Ascending aorta (tissue), 2 donors: ENCODE measurements at regions not wholly inside any gene's neighbourhood (a gene's known extent, or its start where the extent isn't known, plus 50 kb on each side); places are given as distances from the start of the nearest gene placed in this dataset.

Source experiments
- DNase-seq, 2 donors: peaks; one replicate each; pipeline ENCODE4 v3.0.0-alpha.2; 2019; ENCODE audit warnings: low spot score in 2 of 2
- H3K27ac ChIP-seq, 2 donors: fragments of 200-600 bp; sonication (generic); one replicate each; pipeline ENCODE4 v1.5.1; 2016 to 2017; ENCODE audit warnings: mild to moderate bottlenecking in 1 of 2
- H3K27me3 ChIP-seq: fragments of 200-600 bp; sonication (generic); one replicate; pipeline ENCODE4 v1.5.1; 2017
- H3K36me3 ChIP-seq, 2 donors: fragments of 200-600 bp; sonication (generic); one replicate each; pipeline ENCODE4 v1.5.1; 2016
- H3K4me1 ChIP-seq, 2 donors: fragments of 200-600 bp; sonication (generic); one replicate each; pipeline ENCODE4 v1.5.1; 2016 to 2017; ENCODE audit warnings: mild to moderate bottlenecking in 1 of 2
- H3K4me3 ChIP-seq, 2 donors: fragments of 200-600 bp; sonication (generic); one replicate each; pipeline ENCODE4 v1.5.1; 2016 to 2017; ENCODE audit warnings: mild to moderate bottlenecking in 1 of 2
- H3K9me3 ChIP-seq, 2 donors: fragments of 200-600 bp; sonication (generic); one replicate each; pipeline ENCODE4 v1.5.1; 2016
- CTCF ChIP-seq, 3 experiments: fragments of 200-600 bp in 2 of 3; fragments of 450-650 bp in 1 of 3; sonication (generic) in 2 of 3; IDR thresholded peaks; one replicate each; pipeline ENCODE4 v1.5.1; 2016 to 2019; ENCODE audit warnings: antibody characterized with exemption in 3 of 3, mild to moderate bottlenecking in 1 of 3, moderate library complexity in 1 of 3
- intact Hi-C: fragments of 100-400 bp; cut with DNase I; formaldehyde crosslinking; loops from one replicate; pipeline ENCODE4 v1.15.1; 2023

- no peak overlapping the region for H3K27ac ChIP-seq
- TF ChIP-seq CTCF (IDR thresholded peaks at IDR 0.05), result no peak
- H3K9me3 ChIP-seq, result no peaks in the 10 kb centered on the region
- H3K4me1 ChIP-seq, result no peaks in the 10 kb centered on the region
- intact Hi-C loops, result no loop called here
- no peaks in the 10 kb centered on the region for H3K36me3 ChIP-seq
- no peak overlapping the region for H3K4me3 ChIP-seq
- DNase-seq, result no peak
- no peaks in the 10 kb centered on the region for H3K27me3 ChIP-seq
Observed at GRCh38 chr3:180820400-180820799, 92.1 kb upstream of the FXR1 start.

GRCh38 chr3:180825964-180826363 lies 86.5 kb upstream of the FXR1 start:
- no peaks in the 10 kb centered on the region for H3K9me3 ChIP-seq
- H3K36me3 ChIP-seq, result no peaks in the 10 kb centered on the region
- no peak overlapping the region for H3K27ac ChIP-seq
- no peak for DNase-seq
- no peaks in the 10 kb centered on the region for H3K27me3 ChIP-seq
- intact Hi-C loops, result no loop called here
- H3K4me1 ChIP-seq, result no peaks in the 10 kb centered on the region
- no peak for TF ChIP-seq CTCF (IDR thresholded peaks at IDR 0.05)
- no peak overlapping the region for H3K4me3 ChIP-seq

- no peaks in the 10 kb centered on the region for H3K4me1 ChIP-seq
- H3K36me3 ChIP-seq, result no peaks in the 10 kb centered on the region
- intact Hi-C loops, result no loop called here
- TF ChIP-seq CTCF (IDR thresholded peaks at IDR 0.05), result no peak
- no peak overlapping the region for H3K4me3 ChIP-seq
- no peak overlapping the region for H3K27ac ChIP-seq
- H3K27me3 ChIP-seq, result no peaks in the 10 kb centered on the region
- DNase-seq, result no peak
- no peaks in the 10 kb centered on the region for H3K9me3 ChIP-seq
Observed at GRCh38 chr3:180827171-180827570, 85.3 kb upstream of the FXR1 start.

GRCh38 chr3:180828001-180828720 lies 84.3 kb upstream of the FXR1 start:
- Histone ChIP-seq H3K9me3 (no peaks in the 10 kb centered on the region), H3K36me3 (no peaks in the 10 kb centered on the region), H3K4me1 (no peaks in the 10 kb centered on the region), H3K27me3 (no peaks in the 10 kb centered on the region), H3K27ac (no peak overlapping the region), H3K4me3 (no peak overlapping the region)
- intact Hi-C loops, result no loop called here
- TF ChIP-seq CTCF (IDR thresholded peaks at IDR 0.05), result no peak
- DNase-seq, result no peak

- Histone ChIP-seq H3K27me3 (no peaks in the 10 kb centered on the region), H3K27ac (no peak overlapping the region), H3K36me3 (no peaks in the 10 kb centered on the region), H3K4me3 (no peak overlapping the region), H3K4me1 (no peaks in the 10 kb centered on the region), H3K9me3 (no peaks in the 10 kb centered on the region)
- intact Hi-C loops, result no loop called here
- DNase-seq, result no peak
- no peak for TF ChIP-seq CTCF (IDR thresholded peaks at IDR 0.05)
Observed at GRCh38 chr3:180828723-180829408, 83.6 kb upstream of the FXR1 start.
